ENCODE measurements at regions not wholly inside any gene's neighbourhood (a gene's known extent, or its start where the extent isn't known, plus 50 kb on each side); places are given as distances from the start of the nearest gene placed in this dataset.

DNA sequence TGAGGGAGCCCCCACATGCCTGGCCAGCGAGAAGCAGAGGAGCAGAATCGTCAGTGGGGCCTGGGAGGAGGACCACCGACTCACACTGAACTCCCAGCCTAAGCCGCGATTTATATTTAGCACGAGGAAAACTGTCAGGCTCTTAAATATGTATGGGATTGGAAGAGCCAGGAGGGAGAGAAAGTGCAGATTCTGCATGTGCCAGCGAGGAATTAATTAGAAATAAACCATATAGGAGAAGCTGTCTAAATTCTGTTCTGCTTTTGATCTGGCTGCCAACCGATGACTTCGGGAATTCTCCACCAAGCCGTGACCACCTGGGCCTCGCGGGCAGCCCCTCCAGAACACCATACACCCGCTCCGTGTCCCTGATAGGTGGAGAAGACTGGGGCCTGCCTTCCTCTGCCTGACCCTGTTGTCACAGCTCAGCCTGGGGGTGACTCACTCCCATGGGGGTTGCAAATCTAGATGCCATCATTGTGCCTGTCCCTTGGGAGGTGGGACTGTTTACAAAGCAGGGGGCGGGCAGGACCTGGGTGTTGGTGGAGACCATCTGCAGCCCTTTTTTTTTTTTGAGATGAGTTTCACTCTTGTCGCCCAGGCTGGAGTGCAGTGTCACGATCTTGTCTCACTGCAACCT is 91.1 kb upstream of the PMEPA1 start:
- no peak for TF ChIP-seq POLR2A (IDR thresholded peaks at IDR 0.05)
- TF ChIP-seq, protein P1, sequence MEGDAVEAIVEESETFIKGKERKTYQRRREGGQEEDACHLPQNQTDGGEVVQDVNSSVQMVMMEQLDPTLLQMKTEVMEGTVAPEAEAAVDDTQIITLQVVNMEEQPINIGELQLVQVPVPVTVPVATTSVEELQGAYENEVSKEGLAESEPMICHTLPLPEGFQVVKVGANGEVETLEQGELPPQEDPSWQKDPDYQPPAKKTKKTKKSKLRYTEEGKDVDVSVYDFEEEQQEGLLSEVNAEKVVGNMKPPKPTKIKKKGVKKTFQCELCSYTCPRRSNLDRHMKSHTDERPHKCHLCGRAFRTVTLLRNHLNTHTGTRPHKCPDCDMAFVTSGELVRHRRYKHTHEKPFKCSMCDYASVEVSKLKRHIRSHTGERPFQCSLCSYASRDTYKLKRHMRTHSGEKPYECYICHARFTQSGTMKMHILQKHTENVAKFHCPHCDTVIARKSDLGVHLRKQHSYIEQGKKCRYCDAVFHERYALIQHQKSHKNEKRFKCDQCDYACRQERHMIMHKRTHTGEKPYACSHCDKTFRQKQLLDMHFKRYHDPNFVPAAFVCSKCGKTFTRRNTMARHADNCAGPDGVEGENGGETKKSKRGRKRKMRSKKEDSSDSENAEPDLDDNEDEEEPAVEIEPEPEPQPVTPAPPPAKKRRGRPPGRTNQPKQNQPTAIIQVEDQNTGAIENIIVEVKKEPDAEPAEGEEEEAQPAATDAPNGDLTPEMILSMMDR (IDR thresholded peaks at IDR 0.05) = no peak

Measured in tibial nerve (tissue), 3 donors.